ENCODE measurements at regions not wholly inside any gene's neighbourhood (a gene's known extent, or its start where the extent isn't known, plus 50 kb on each side); places are given as distances from the start of the nearest gene placed in this dataset.

DNA sequence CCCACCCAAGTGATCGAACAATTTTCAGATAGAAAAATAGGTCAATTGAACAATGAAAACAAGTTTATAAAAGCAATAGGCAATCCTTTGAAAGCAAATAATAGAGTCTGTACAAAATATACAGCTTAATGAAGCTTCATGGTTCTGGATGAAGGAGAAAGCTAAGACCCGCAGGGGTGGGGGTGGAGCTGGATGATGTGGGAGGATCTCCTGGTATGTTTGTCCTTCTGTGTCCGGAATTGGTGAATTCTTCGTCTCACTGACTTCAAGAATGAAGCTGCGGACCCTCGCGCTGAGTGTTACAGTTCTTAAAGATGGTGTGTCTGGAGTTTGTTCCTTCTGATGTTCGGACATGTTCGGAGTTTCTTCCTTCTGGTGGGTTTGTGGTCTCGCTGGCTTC, 149.9 kb downstream of the NXNL2 start:
- no peak overlapping the region for H3K27ac ChIP-seq (ENCODE audit: low read depth, low read length, poor library complexity, severe bottlenecking)
- no peak overlapping the region for H3K4me2 ChIP-seq (ENCODE audit: low read length)
- no TSS peak for BruUV-seq (replicated peaks)
- intact Hi-C loops (cut with micrococcal nuclease; ENCODE audit: unreplicated experiment) = no loop called here
- no peaks in the 10 kb centered on the region for H4K20me1 ChIP-seq (ENCODE audit: insufficient read depth, low read length)
- no peaks in the 10 kb centered on the region for H3K79me2 ChIP-seq (ENCODE audit: insufficient read depth, low read depth, low read length)
- CTCF ChIA-PET (ENCODE audit: unreplicated experiment) = no interaction called here
- H3K4me1 ChIP-seq (ENCODE audit: insufficient read depth, low read length, poor library complexity, severe bottlenecking) = no peaks in the 10 kb centered on the region
- no peak overlapping the region for H2AFZ ChIP-seq (ENCODE audit: low read length)
- POLR2A ChIA-PET = interaction anchor here (0.5 kb wide), 1 partner anchor 184 kb away, joined by 4 read pairs; no protein-coding TSS in a partner anchor
- no peak overlapping the region for H3K4me3 ChIP-seq (ENCODE audit: low read depth, low read length, poor library complexity, severe bottlenecking)
- H3K36me3 ChIP-seq (ENCODE audit: insufficient read depth, low read length) = no peaks in the 10 kb centered on the region
- H3K9me2 ChIP-seq (ENCODE audit: insufficient read depth, low read length) = no peaks in the 10 kb centered on the region
- TF ChIP-seq, protein P1, sequence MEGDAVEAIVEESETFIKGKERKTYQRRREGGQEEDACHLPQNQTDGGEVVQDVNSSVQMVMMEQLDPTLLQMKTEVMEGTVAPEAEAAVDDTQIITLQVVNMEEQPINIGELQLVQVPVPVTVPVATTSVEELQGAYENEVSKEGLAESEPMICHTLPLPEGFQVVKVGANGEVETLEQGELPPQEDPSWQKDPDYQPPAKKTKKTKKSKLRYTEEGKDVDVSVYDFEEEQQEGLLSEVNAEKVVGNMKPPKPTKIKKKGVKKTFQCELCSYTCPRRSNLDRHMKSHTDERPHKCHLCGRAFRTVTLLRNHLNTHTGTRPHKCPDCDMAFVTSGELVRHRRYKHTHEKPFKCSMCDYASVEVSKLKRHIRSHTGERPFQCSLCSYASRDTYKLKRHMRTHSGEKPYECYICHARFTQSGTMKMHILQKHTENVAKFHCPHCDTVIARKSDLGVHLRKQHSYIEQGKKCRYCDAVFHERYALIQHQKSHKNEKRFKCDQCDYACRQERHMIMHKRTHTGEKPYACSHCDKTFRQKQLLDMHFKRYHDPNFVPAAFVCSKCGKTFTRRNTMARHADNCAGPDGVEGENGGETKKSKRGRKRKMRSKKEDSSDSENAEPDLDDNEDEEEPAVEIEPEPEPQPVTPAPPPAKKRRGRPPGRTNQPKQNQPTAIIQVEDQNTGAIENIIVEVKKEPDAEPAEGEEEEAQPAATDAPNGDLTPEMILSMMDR (conservative IDR thresholded peaks at IDR 0.05; ENCODE audit: low read length) = no peak
- TF ChIP-seq EZH2phosphoT487 (IDR thresholded peaks at IDR 0.05; ENCODE audit: borderline replicate concordance, low read depth, low read length) = no peak
- no peak for DNase-seq (ENCODE audit: low spot score)
- H3K9me3 ChIP-seq (ENCODE audit: low read length) = no peaks in the 10 kb centered on the region

DNA sequence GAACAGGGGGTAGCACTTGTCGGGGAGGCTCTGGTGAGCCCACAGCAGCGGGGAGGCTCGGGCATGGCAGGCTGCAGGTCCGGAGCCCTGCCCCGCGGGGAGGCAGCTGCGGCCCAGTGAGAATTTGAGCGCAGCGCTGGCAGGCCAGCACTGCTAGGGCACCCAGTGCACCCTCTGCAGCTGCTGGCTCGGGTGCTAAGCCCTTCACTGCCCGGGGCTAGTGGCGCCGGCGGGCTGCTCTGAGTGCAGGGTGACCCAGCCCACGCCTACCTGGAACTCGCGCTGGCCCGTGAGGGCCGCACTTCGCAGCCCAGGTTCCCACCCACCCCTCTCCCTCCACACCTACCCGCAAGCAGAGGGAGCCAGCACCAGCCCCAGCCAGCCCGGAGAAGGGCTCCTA, 151.0 kb downstream of the NXNL2 start:
- no peaks in the 10 kb centered on the region for H3K36me3 ChIP-seq (ENCODE audit: insufficient read depth, low read length)
- ChIA-PET POLR2A (no interaction called here), CTCF (ENCODE audit: unreplicated experiment) (no interaction called here)
- DNase-seq (ENCODE audit: low spot score) = no peak
- intact Hi-C loops (cut with micrococcal nuclease; ENCODE audit: unreplicated experiment) = no loop called here
- no peaks in the 10 kb centered on the region for H3K9me3 ChIP-seq (ENCODE audit: low read length)
- no peaks in the 10 kb centered on the region for H4K20me1 ChIP-seq (ENCODE audit: insufficient read depth, low read length)
- no peaks in the 10 kb centered on the region for H3K79me2 ChIP-seq (ENCODE audit: insufficient read depth, low read depth, low read length)
- no peak overlapping the region for H3K4me3 ChIP-seq (ENCODE audit: low read depth, low read length, poor library complexity, severe bottlenecking)
- no TSS peak for BruUV-seq (replicated peaks)
- H3K9me2 ChIP-seq (ENCODE audit: insufficient read depth, low read length) = no peaks in the 10 kb centered on the region
- H3K4me1 ChIP-seq (ENCODE audit: insufficient read depth, low read length, poor library complexity, severe bottlenecking) = no peaks in the 10 kb centered on the region
- no peak overlapping the region for H3K4me2 ChIP-seq (ENCODE audit: low read length)
- TF ChIP-seq EZH2phosphoT487 (IDR thresholded peaks at IDR 0.05; ENCODE audit: borderline replicate concordance, low read depth, low read length) = no peak
- TF ChIP-seq, protein P1 (conservative IDR thresholded peaks at IDR 0.05; ENCODE audit: low read length) = no peak
- no peak overlapping the region for H2AFZ ChIP-seq (ENCODE audit: low read length)
- no peak overlapping the region for H3K27ac ChIP-seq (ENCODE audit: low read depth, low read length, poor library complexity, severe bottlenecking)

DNA sequence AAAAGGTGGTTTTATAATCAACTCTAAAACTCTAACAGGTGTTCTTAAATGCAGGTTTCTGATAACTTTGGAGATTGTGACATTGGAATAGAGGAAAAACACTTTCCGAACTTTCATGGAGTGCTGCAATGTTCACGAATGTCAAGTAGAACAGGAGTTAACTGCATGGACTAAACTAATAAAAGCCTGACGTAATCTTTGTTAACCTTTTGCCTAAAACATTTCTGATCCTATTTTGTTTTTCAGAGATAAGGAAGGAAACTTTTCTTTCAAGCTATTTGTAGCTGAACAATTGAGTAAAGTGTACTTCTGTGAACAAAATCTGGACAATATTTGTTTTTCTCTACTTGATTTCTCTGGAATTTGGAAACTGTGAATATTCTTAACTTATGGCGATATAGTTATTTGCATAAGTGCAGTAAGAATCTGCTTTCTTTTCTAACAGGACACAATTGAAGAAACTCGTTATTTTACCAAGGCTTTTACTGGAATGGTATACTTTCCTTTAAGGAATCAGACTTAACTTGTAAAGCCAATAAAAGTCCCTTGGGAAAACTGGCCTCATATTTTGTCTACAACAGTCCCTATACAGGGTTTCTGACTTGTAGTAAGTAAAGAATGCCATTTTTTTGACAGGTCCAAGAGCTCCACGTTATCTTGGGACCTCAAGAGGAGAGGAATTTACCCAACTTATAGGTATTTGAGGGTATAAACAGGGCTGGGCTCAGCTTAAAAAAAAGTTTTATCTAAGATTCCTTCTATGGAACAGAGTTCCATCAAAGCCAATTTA, 154.7 kb downstream of the NXNL2 start:
- ChIA-PET POLR2A (no interaction called here), CTCF (ENCODE audit: unreplicated experiment) (no interaction called here)
- Histone ChIP-seq H3K4me1 (ENCODE audit: insufficient read depth, low read length, poor library complexity, severe bottlenecking) (no peaks in the 10 kb centered on the region), H4K20me1 (ENCODE audit: insufficient read depth, low read length) (no peaks in the 10 kb centered on the region), H3K79me2 (ENCODE audit: insufficient read depth, low read depth, low read length) (no peaks in the 10 kb centered on the region), H3K9me2 (ENCODE audit: insufficient read depth, low read length) (no peaks in the 10 kb centered on the region), H3K4me2 (ENCODE audit: low read length) (no peak overlapping the region), H3K27ac (ENCODE audit: low read depth, low read length, poor library complexity, severe bottlenecking) (no peak overlapping the region), H2AFZ (ENCODE audit: low read length) (no peak overlapping the region), H3K4me3 (ENCODE audit: low read depth, low read length, poor library complexity, severe bottlenecking) (no peak overlapping the region), H3K9me3 (ENCODE audit: low read length) (no peaks in the 10 kb centered on the region; the same call in 1 of the 2 replicates), H3K36me3 (ENCODE audit: insufficient read depth, low read length) (no peaks in the 10 kb centered on the region)
- BruUV-seq (replicated peaks) = no TSS peak
- no peak for TF ChIP-seq EZH2phosphoT487 (IDR thresholded peaks at IDR 0.05; ENCODE audit: borderline replicate concordance, low read depth, low read length)
- TF ChIP-seq, protein P1 (conservative IDR thresholded peaks at IDR 0.05; ENCODE audit: low read length) = no peak
- no peak for DNase-seq (ENCODE audit: low spot score)
- intact Hi-C loops (cut with micrococcal nuclease; ENCODE audit: unreplicated experiment) = no loop called here

All from OCI-LY7 (cell line).